T-helper 1 cell treated with Interleukin-12 subunit alpha and Interleukin-12 subunit beta and Interleukin-4 antibody, amounts not matched to agents 30 μg/mL and 1 μg/mL, for 36 hours (primary cell): ENCODE measurements at regions not wholly inside any gene's neighbourhood (a gene's known extent, or its start where the extent isn't known, plus 50 kb on each side); places are given as distances from the start of the nearest gene placed in this dataset.

Source experiments
- H3K27ac Mint-ChIP-seq: one replicate; pipeline ENCODE4 v1.8.0; 2021; ENCODE audit warnings: mild to moderate bottlenecking, mixed read lengths
- H3K27me3 Mint-ChIP-seq: one replicate; pipeline ENCODE4 v1.8.0; 2021; ENCODE audit warnings: low read depth, mixed read lengths
- H3K36me3 Mint-ChIP-seq: one replicate; pipeline ENCODE4 v1.8.0; 2021; ENCODE audit warnings: low read depth, mixed read lengths
- H3K4me1 Mint-ChIP-seq: one replicate; pipeline ENCODE4 v1.8.0; 2021; ENCODE audit warnings: low read depth, mixed read lengths
- H3K4me3 Mint-ChIP-seq: one replicate; pipeline ENCODE4 v1.8.0; 2021; ENCODE audit warnings: mild to moderate bottlenecking, moderate library complexity, mixed read lengths
- H3K9me3 Mint-ChIP-seq: one replicate; pipeline ENCODE4 v1.8.0; 2021; ENCODE audit warnings: mixed read lengths

DNA sequence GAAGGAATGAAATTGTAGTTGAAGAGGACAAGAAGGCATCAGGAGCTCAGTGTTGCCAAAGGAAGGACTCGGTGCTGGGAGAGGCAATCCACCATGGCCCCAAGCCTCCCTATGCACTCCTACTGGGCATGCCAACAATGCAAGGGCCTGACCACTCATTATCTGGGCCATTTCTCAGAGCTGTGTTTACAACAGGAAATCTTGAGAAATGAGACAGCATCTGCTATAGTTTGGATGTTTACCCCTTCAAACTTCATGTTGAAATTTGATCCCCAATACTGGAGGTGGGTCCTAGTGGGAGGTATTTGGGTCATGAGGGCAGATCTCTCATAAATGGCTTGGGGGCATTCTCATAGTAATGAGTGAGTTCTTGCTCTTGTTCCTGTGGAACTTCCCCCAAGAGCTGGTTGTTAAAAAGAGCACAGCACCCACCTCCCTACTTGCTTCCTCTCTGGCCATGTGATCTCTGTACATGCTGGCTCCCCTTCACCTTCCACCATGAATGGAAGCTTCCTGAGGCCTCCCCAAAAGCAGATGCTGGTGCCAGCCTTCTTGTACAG, 50.8 kb upstream of the AOAH start:
- Mint-ChIP-seq H3K36me3 (peaks cover 29% of the 10 kb centered on the region), H3K27ac (no peak overlapping the region), H3K4me1 (peaks cover 55% of the 10 kb centered on the region), H3K9me3 (peaks cover 18% of the 10 kb centered on the region), H3K27me3 (peaks cover 12% of the 10 kb centered on the region), H3K4me3 (no peak overlapping the region)
